GM12878 (cell line): ENCODE measurements at regions not wholly inside any gene's neighbourhood (a gene's known extent, or its start where the extent isn't known, plus 50 kb on each side); places are given as distances from the start of the nearest gene placed in this dataset.

Experiments
- ATAC-seq: fragments of 200-7000 bp; cut with Tn5 transposase; 3 replicates; pipeline ENCODE4 v1.9.1; 2020; ENCODE audit warnings: mild to moderate bottlenecking, moderate library complexity
- BruUV-seq: library from RNA; stranded (reverse); fragments of 400-500 nt; replicated peaks from 2 replicates; lab custom pipeline; 2021; lab: Mats Ljungman, UMichigan
- CTCF ChIA-PET: fragments of 300-600 bp; sonication (Branson Sonifier 250); formaldehyde crosslinking; extraction: SDS; loops from one replicate; lab custom pipeline; 2021; ENCODE audit warnings: inconsistent platforms; lab: Yijun Ruan, JAX
- POLR2A ChIA-PET: fragments of 350-600 bp; formaldehyde crosslinking; extraction: SDS; loops from one replicate; lab custom pipeline; 2021; ENCODE audit warnings: inconsistent platforms; lab: Charles Lee
- RAD21 ChIA-PET: fragments of 300-600 bp; sonication (Branson Sonifier 250); formaldehyde crosslinking; loops from one replicate; lab custom pipeline; 2023; ENCODE audit warnings: antibody characterized with exemption; ENCODE audit not compliant: unreplicated experiment; lab: Charles Lee
- SMC1A ChIA-PET: fragments of 300-600 bp; sonication (Branson Sonifier 250); formaldehyde crosslinking; loops from one replicate; lab custom pipeline; 2023; ENCODE audit not compliant: unreplicated experiment, uncharacterized antibody; lab: Charles Lee
- DNase-seq: peaks from one replicate; pipeline ENCODE4 v3.0.0-alpha.2; 2011; ENCODE audit warnings: low read depth, low spot score
- FAIRE-seq: peaks from 3 replicates; lab custom pipeline; 2011; peaks lifted over from hg19 to GRCh38; lab: Jason Lieb, UNC
- H2AFZ ChIP-seq: 2 replicates; pipeline ENCODE4 v1.6.0; 2011; ENCODE audit warnings: low read depth, low read length, control low read depth; ENCODE audit not compliant: control insufficient read depth
- H3K27ac ChIP-seq: 2 replicates; pipeline ENCODE4 v1.5.1; 2011; ENCODE audit warnings: control low read depth; ENCODE audit not compliant: control insufficient read depth, insufficient read depth
- H3K27me3 ChIP-seq, 2 experiments: replicated peaks in 1 of 2; 2 replicates each; pipeline versions ENCODE4 v1.6.0 to v1.6.1; 2011; ENCODE audit warnings: low read length in 1 of 2; ENCODE audit not compliant: control insufficient read depth in 2 of 2, insufficient read depth in 2 of 2
- H3K36me3 ChIP-seq, 2 experiments: 2 replicates each; pipeline ENCODE4 v1.5.1; 2011; ENCODE audit warnings: low read length in 1 of 2; ENCODE audit not compliant: control insufficient read depth in 2 of 2, insufficient read depth in 2 of 2
- H3K4me1 ChIP-seq: 2 replicates; pipeline ENCODE4 v1.6.1; 2011; ENCODE audit warnings: mild to moderate bottlenecking, low read length, moderate library complexity, mixed read lengths; ENCODE audit not compliant: control insufficient read depth, insufficient read depth
- H3K4me2 ChIP-seq: 2 replicates; pipeline ENCODE4 v1.6.0; 2011; ENCODE audit warnings: control low read depth; ENCODE audit not compliant: control insufficient read depth, insufficient read depth
- H3K4me3 ChIP-seq: fragments of 200-600 bp; sonication (generic); 2 replicates; pipeline ENCODE4 v1.5.1; 2016
- H3K79me2 ChIP-seq: 2 replicates; pipeline ENCODE4 v1.6.0; 2011; ENCODE audit warnings: low read length; ENCODE audit not compliant: control insufficient read depth, insufficient read depth
- H3K9ac ChIP-seq: 2 replicates; pipeline ENCODE4 v1.8.0; 2011; ENCODE audit warnings: low read length, control low read depth, mixed read lengths; ENCODE audit not compliant: control insufficient read depth, insufficient read depth
- H3K9me3 ChIP-seq: replicated peaks from 3 replicates; pipeline ENCODE4 v1.5.1; 2011; ENCODE audit warnings: mild to moderate bottlenecking, low read length; ENCODE audit not compliant: control insufficient read depth, insufficient read depth
- H4K20me1 ChIP-seq: 2 replicates; pipeline ENCODE4 v1.6.0; 2011; ENCODE audit not compliant: control insufficient read depth, insufficient read depth
- ATF3 ChIP-seq: IDR thresholded peaks from 2 replicates; pipeline ENCODE4 v1.6.1; 2011; ENCODE audit warnings: low read depth, mild to moderate bottlenecking, low read length, moderate library complexity, borderline replicate concordance; ENCODE audit errors: extremely low read depth
- CHD1 ChIP-seq: IDR thresholded peaks from 2 replicates; pipeline ENCODE4 v1.6.1; 2012; ENCODE audit warnings: low read depth, low read length, improper control_type of control experiment
- HDAC6 ChIP-seq: fragments of 200-600 bp; sonication (generic); IDR thresholded peaks from one replicate; pipeline ENCODE4 v1.8.0; 2017; ENCODE audit warnings: antibody characterized with exemption; ENCODE audit not compliant: unreplicated experiment
- KDM1A ChIP-seq: fragments of 200-600 bp; sonication (generic); IDR thresholded peaks from 2 replicates; pipeline ENCODE4 v1.6.1; 2016; ENCODE audit warnings: borderline replicate concordance
- NFYB ChIP-seq: IDR thresholded peaks from 2 replicates; pipeline ENCODE4 v1.6.1; 2011; ENCODE audit warnings: low read depth, mild to moderate bottlenecking, low read length, improper control_type of control experiment, moderate library complexity; ENCODE audit not compliant: insufficient read depth
- RCOR1 ChIP-seq: conservative IDR thresholded peaks from 2 replicates; pipeline ENCODE4 v1.6.1; 2012; ENCODE audit warnings: low read depth, low read length, improper control_type of control experiment
- RELA ChIP-seq: fragments of 450-650 bp; IDR thresholded peaks from 2 replicates; pipeline ENCODE4 v1.8.0; 2014; ENCODE audit warnings: borderline replicate concordance; ENCODE audit not compliant: partially characterized antibody
- REST ChIP-seq: IDR thresholded peaks from 2 replicates; pipeline ENCODE4 v1.6.1; 2012; ENCODE audit warnings: mild to moderate bottlenecking, low read depth, low read length
- SIN3A ChIP-seq: IDR thresholded peaks from 2 replicates; pipeline ENCODE4 v1.6.1; 2012; ENCODE audit warnings: low read depth, low read length, improper control_type of control experiment
- SMARCA5 ChIP-seq: fragments of 450-650 bp; IDR thresholded peaks from 2 replicates; pipeline ENCODE4 v1.6.1; 2017; ENCODE audit warnings: mild to moderate bottlenecking
- SMC3 ChIP-seq: IDR thresholded peaks from 2 replicates; pipeline ENCODE4 v1.6.1; 2011; ENCODE audit warnings: low read length, improper control_type of control experiment, borderline replicate concordance
- SRF ChIP-seq, 2 experiments: IDR thresholded peaks; 2 replicates each; pipeline ENCODE4 v1.6.1; 2011; ENCODE audit warnings: low read depth in 2 of 2, low read length in 2 of 2, mild to moderate bottlenecking in 1 of 2, moderate library complexity in 1 of 2
- SUPT20H ChIP-seq: IDR thresholded peaks from 2 replicates; pipeline ENCODE4 v1.6.1; 2011; ENCODE audit warnings: low read depth, mild to moderate bottlenecking, low read length, moderate library complexity, borderline replicate concordance; ENCODE audit not compliant: control insufficient read depth
- SUZ12 ChIP-seq: fragments of 200-600 bp; sonication (generic); IDR thresholded peaks from one replicate; pipeline ENCODE4 v1.6.1; 2018; ENCODE audit warnings: antibody characterized with exemption, mild to moderate bottlenecking; ENCODE audit not compliant: unreplicated experiment
- USF2 ChIP-seq: IDR thresholded peaks from 2 replicates; pipeline ENCODE4 v1.6.1; 2011; ENCODE audit warnings: low read depth, low read length, improper control_type of control experiment, borderline replicate concordance
- ZNF274 ChIP-seq: IDR thresholded peaks from one replicate; pipeline ENCODE4 v1.8.0; 2011; ENCODE audit not compliant: insufficient read length, insufficient read depth
- ZNF384 ChIP-seq: IDR thresholded peaks from 2 replicates; pipeline ENCODE4 v1.6.1; 2012; ENCODE audit warnings: low read depth, mild to moderate bottlenecking, low read length, improper control_type of control experiment, borderline replicate concordance
- WGBS: methylation state at CpG from one replicate; pipeline ENCODE4 v1.1.6; 2016; ENCODE audit warnings: low lambda C conversion rate; ENCODE audit not compliant: insufficient replicate concordance, insufficient coverage; ENCODE audit errors: missing lambda C conversion rate; 5-methylcytosine and 5-hydroxymethylcytosine counted together
- in situ Hi-C: fragments of 300-500 bp; cut with MboI; formaldehyde crosslinking; loops from 9 replicates; pipeline ENCODE4 v1.14.3; 2018; ENCODE audit warnings: mixed read lengths
- intact Hi-C: fragments of 100-400 bp; cut with micrococcal nuclease; formaldehyde crosslinking; loops from one replicate; pipeline ENCODE4 v1.14.2; 2022; ENCODE audit not compliant: unreplicated experiment
- TF ChIP-seq, protein P1 (sequence below): fragments of 450-650 bp; conservative IDR thresholded peaks from 2 replicates; pipeline ENCODE4 v1.6.1; 2017; ENCODE audit warnings: mild to moderate bottlenecking, moderate library complexity

GRCh38 chr3:156762631-156763185 lies 63.4 kb upstream of the LEKR1 start:
- Histone ChIP-seq H4K20me1 (no peaks in the 10 kb centered on the region), H3K9me3 (no peaks in the 10 kb centered on the region), H3K4me2 (no peak overlapping the region), H3K27ac (no peak overlapping the region), H3K4me1 (peaks cover 13% of the 10 kb centered on the region; the same call in 1 of the 2 replicates), H3K4me3 (no peak overlapping the region), H2AFZ (no peak overlapping the region), H3K79me2 (no peaks in the 10 kb centered on the region), H3K36me3 (no peaks in the 10 kb centered on the region), H3K9ac (no peak overlapping the region), H3K27me3 (no peaks in the 10 kb centered on the region)
- ATAC-seq (no peak), FAIRE-seq (no peak), DNase-seq (no peak)
- in situ Hi-C loops: no loop called here
- TF ChIP-seq RELA: no peak
- TF ChIP-seq SUPT20H: no peak
- TF ChIP-seq ATF3: no peak
- TF ChIP-seq SRF (IDR thresholded peaks at IDR 0.05; ENCODE audit: low read depth in 2 of 2, low read length in 2 of 2): no peak
- no peak for TF ChIP-seq SUZ12
- no peak for TF ChIP-seq ZNF384
- TF ChIP-seq ZNF274: no peak
- no peak for TF ChIP-seq RCOR1
- TF ChIP-seq SIN3A: no peak
- no peak for TF ChIP-seq KDM1A
- TF ChIP-seq USF2: no peak
- no peak for TF ChIP-seq SMARCA5
- TF ChIP-seq HDAC6: no peak
- no peak for TF ChIP-seq SMC3
- no peak for TF ChIP-seq REST
- no peak for TF ChIP-seq NFYB
- TF ChIP-seq, protein P1, sequence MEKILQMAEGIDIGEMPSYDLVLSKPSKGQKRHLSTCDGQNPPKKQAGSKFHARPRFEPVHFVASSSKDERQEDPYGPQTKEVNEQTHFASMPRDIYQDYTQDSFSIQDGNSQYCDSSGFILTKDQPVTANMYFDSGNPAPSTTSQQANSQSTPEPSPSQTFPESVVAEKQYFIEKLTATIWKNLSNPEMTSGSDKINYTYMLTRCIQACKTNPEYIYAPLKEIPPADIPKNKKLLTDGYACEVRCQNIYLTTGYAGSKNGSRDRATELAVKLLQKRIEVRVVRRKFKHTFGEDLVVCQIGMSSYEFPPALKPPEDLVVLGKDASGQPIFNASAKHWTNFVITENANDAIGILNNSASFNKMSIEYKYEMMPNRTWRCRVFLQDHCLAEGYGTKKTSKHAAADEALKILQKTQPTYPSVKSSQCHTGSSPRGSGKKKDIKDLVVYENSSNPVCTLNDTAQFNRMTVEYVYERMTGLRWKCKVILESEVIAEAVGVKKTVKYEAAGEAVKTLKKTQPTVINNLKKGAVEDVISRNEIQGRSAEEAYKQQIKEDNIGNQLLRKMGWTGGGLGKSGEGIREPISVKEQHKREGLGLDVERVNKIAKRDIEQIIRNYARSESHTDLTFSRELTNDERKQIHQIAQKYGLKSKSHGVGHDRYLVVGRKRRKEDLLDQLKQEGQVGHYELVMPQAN: no peak
- no peak for TF ChIP-seq CHD1
- WGBS: 73% methylated on average over 4 of the region's 4 CpGs
- RAD21 ChIA-PET: interaction anchor here (1.0 kb wide), 1 partner anchor 319 kb away, joined by 4 read pairs; no protein-coding TSS in a partner anchor
- SMC1A ChIA-PET: interaction anchor here (0.6 to 1.8 kb wide), 9 partner anchors 25 to 739 kb away, joined by 3 to 6 read pairs (median 3); no protein-coding TSS in a partner anchor
- no TSS peak for BruUV-seq
- CTCF ChIA-PET: interaction anchor here (0.9 to 1.3 kb wide), 3 partner anchors 15 to 317 kb away, joined by 3 read pairs; no protein-coding TSS in a partner anchor
- intact Hi-C loops: no loop called here
- POLR2A ChIA-PET: interaction anchor here (0.5 kb wide), 1 partner anchor 91 kb away, joined by 7 read pairs; no protein-coding TSS in a partner anchor
